Inflammatory macrophage treated with lipopolysaccharide for 4 hours (primary cell): ENCODE measurements at regions not wholly inside any gene's neighbourhood (a gene's known extent, or its start where the extent isn't known, plus 50 kb on each side); places are given as distances from the start of the nearest gene placed in this dataset.
"Not testable (repeated sequence)": the region's sequence is repeated elsewhere in the genome, so short reads cannot be mapped to it uniquely, and the experiment has no call there.

Experiments used
- DNase-seq: peaks from one replicate; pipeline ENCODE4 v3.0.0-alpha.2; 2020

DNA sequence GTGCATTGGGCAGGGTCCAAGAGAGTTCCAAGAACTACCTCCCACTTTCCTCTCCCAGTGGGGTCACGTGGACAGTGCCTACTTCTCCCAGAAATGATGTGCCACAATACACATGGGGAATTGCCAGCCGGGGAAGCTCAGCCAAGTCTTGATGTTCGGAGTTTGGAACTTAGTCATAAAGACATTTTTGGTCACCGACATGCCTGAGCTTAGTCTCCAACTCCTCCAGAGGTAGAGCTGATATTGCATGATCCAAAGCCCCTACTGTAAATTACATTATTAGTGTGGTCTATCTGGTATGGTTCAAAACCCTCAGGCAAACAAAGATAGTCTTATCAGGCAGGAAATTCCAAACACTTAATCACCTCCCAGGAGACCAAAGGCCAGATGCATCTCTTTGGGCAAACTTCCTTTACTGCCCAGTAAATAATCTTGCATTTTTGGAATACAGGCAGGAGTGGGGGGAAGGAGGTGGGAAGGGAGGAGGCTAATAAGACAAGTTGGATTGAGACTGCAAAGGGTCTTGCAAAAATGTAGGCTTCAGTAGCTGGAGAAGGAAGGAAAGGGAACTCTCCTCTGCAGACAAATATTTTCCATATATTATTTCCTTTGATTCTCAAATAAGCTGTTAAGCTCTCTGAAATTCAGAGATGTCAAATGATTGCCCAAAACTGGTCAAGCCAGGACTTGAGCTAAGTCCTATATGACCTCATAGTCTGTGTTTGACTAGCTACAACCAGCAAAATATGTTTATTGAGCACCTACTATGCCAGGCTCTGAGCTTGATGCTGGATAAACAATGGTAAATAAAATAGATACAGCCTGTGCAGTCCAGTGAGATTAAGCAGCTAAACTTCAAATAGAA, 99.4 kb downstream of the DRD1 start:
- DNase-seq: no peak

DNA sequence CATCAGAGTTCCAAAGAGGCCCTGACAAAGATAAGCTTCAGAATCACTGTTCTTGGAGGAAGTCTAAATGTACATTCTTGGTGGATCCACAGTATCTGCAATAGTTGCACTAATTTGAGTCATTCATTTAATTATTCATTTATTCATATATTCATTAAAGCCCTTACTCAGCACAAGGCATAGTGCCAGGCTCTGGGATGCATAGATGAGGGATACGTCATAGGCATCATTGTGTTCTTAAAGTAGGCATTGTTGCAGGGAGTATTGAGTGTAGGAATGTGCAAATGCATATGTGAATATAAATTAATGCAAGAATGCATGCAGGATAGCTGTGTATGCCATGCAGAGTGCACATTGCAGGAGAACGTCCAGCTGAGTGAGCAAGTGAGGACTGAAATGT, 100.7 kb downstream of the DRD1 start:
- no peak for DNase-seq

DNA sequence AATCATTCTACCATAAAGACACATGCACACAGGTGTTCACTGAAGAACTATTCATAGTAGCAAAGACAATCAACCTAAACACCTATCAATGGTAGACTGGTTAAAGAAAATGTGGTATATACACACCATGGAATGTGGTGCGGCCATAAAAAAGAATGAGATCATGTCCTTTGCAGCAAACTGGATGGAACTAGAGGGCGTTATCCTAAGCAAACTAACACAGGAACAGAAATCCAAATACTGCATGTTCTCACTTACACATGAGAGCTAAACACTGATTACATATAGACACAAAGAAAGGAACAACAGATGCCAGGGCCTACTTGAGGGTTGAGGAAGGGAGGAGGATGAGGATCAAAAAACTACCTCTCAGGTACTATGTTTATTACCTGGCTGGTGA, 103.8 kb downstream of the DRD1 start:
- DNase-seq: no peak

DNA sequence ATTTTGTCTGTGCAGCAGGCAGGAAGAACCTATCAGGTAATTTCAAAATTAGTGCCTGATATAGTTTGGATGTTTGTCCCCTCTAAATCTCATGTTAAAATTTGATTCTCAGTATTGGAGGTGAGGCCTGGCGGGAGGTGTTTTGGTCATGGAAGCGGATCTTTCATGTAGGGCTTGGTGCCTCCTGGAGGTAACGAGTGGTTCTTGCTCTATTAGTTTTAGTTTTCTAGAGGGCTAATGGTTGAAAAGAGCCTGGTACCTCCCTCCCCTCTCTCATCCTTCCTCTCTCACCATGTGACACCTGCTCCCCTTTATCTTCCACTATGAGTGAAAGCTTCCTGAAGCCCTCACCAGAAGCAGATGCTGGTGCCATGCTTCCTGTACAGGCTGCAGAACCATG, 106.3 kb downstream of the DRD1 start:
- DNase-seq: no peak

DNA sequence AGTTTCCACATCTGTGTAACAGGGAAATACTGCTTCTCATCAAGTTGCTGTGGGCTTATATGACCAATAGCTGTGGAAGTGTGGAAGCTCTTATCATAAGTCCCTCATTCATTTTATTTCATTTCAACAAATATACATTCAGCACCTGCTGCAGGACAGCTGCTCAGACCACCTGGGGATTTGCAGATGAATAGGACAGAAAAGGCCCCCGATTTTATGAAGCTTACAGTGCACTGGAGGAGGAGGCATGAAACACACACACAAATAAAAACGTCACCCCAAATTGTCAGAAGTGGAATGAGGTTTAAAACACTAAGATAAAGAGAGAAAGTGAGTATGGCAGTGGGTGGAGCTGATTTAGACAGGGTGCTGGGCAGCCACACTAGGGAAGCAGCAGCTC, 107.2 kb downstream of the DRD1 start:
- DNase-seq: no peak

DNA sequence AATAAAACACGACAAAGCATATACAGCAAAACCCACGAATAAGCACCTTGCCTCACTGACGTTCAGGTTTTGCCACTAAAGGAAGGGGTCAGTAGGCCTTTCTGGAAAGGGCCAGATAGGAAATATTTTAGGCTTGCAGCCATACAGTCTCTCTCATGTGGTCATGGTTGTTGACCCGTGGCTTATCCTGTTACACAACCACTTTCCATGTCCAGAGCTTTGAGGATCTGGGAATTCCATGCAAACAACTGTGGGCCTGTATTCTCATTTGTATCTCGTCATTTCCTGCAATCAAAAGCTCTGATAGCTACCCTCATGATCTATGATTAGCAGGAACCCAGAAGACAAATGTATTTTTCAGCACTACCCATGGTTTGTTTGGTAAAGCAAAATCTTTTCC, 108.3 kb downstream of the DRD1 start:
- DNase-seq: no peak

DNA sequence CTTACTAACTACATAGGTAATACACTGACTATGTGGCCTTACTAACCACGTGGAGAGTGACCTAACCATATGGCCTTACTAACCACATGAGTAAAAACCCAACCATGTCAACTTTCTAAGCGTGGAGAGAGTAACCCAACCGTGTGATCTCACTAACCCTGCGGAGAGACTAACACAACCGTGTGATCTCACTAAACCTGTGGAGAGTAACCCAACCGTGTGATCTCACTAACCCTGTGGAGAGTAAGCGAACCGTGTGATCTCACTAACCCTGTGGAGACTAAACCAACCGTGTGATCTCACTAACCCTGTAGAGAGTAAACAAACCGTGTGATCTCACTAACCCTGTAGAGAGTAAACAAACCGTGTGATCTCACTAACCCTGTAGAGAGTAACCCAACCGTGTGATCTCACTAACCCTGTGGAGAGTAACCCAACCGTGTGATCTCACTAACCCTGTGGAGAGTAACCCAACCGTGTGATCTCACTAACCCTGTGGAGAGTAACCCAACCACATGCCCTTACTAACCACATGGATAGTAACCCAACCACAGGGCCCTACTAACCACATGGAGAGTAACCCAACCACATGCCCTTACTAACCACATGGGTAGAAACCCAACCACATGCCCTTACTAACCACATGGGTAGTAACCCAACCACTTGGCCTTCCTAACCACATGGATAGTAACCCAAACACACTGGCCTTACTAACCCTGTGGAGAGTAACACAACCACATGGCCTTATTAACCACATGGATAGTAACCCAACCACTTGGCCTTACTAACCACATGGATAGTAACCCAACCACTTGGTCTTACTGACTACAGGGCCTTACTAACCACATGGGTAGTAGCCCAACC, 112.6 kb downstream of the DRD1 start:
- DNase-seq: not testable (repeated sequence)

DNA sequence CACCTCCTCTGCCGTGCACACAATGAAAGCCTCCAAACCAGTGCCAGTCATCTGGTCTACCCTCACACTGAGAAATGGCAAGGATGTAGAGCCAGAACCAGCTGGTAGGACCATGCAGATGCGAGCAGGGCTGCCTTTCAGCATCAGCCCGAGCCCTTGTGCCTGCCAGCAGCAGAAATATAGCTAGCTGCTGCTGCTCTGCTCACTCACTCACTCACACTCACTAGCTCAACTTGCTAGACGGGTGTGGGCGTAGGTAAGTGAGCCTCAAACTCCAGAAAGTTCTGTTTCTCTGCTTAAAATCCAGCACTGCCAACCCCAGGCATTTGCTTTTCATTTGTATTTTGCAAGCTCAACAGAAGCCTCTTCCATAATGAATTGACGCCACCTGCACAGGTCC, 114.0 kb downstream of the DRD1 start:
- DNase-seq: no peak

DNA sequence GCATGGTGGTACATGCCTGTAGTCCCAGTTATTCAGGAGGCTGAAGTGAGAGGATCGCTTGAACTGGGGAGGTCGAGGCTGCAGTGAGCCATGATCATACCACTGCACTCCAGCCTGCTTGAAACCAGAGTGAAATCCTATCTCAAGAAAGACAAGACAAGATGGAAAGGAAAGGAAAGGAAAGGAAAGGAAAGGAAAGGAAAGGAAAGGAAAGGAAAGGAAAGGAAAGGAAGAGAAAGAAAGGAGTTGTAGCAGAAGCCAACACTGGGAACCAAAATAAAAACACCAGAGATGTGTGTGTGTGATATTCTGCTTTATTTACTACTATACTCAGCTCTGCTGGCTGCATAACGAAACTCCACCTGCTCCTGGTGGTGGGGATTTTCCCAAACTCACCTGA, 115.3 kb downstream of the DRD1 start:
- DNase-seq: no peak

DNA sequence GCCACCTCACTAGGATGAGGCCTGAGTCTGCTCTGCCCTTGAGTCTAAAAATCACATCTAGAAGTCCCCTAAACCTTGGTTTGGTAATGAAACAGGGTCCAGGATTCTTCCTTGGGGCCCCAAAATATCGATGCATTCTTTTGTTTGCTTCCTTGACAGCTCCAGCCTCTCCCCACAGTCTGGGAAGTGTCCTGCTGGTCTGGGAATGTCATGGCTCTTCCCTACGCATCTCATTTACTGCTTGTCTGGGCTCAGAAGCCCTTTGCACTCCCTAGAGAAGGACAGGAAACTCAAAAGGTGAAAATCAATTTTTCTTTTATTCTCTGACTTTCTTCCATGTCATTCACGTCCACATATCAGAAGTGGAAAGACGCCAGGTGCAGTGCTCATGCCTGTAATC, 115.8 kb downstream of the DRD1 start:
- DNase-seq: no peak

DNA sequence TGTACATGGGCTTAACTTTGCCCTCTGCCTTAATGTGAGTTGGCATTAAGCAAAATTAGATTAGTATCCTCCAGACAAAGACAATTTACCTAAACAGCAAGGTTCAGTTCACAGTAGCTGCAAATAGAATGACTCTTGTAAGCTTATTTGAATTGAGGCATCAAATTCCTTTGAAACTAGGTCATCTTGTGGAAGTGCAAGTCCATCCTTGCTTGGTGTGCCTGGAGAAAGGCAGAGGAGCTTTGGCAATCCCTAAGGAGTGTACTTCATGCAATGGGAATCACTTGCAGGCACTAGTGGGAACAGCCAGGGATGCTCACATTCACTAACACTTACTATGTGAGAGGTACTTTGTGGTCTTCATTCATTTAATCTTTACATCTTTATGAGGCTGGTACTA, 118.3 kb downstream of the DRD1 start:
- DNase-seq: no peak

DNA sequence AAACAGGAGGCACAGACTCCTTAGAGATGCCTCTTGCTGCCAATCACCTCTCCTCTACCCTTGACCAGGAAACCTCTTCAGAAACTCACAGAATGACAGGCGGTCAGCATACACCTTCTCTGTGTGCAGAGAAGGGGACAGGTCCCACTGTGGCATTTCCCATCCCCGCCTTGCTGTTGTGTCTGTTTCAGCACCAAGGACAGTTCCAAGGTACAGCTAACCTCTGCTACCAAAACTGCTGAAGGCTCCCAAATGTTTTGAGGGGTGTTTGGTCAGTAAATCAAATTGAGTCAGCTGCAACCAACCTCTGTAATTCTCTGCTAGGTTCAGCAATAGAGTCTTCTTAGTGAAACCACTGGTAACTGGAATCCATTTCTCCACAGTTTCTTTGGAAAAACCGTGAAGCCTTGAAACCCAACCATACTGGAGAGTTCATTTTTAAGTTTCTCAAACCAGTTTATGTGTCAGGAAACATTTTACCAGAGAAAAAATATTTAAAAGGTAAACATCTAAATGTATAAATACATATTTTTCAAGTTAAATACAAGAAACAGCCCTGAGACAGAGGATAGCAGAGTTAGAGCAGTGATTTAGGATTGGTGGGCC, 122.0 kb downstream of the DRD1 start:
- DNase-seq: no peak

DNA sequence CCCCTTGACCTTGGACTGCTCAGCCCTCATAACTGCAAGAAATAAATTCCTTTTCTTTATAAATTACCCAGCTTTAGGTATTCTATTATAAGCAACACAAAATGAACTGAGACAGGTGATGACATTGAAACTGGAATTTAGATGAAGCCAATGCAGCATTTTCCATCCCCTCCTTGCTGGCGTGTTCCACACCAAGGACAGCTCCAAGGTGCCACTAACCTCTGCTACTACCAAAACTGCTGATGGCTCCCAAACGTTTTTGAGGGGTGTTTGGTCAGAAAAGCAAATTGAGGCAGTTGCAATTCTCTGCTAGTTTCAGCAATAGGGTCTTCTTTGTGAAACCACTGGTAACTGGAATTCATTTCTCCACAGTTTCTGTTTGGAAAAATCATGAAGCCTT, 124.8 kb downstream of the DRD1 start:
- no peak for DNase-seq

DNA sequence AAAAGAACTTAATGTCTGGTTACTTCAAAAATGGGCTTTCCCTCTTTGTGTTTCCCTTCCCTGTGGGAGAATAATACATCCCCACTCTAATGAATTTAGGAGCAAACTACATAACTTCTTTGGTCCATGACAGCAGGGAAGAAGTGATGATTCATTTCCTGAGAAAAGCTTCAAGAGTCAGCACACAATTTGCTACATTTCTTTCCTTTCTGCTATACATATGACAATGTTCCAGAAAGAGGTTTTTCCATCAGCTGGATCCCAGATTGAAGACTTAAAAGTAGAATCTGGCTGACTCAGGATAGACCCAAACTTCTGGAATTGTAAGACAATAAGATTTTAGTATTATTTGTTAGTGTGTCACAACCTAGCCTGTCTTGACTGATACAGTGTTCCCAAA, 126.1 kb downstream of the DRD1 start:
- DNase-seq: no peak

DNA sequence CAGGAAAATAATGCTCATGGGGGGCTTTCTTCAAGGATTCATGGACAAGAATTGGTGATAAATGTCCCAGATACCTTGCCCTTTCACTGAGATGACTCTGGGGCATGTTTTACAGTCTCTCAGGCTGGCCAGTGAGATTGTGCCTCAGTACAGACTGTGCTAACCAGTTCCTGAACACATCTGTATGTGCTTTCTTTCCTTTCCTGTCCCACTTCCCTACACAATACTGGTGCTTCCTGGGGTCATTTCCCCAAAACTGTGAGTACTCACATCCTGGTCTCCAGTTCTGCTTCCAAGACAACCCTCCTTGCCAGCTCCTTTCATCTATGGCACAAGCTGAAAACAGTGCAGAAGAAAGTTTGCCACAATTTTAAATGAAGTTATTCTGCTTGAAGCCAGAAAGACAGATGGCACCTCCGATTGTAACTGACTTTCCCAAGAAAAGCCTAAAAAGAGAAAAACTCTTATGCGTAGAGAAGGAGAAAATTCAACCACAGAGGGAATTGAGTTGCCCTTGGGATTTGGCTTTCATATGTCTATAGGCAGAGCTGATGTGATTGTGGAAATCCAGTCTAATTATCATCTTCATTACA, 134.7 kb downstream of the DRD1 start:
- DNase-seq: no peak

DNA sequence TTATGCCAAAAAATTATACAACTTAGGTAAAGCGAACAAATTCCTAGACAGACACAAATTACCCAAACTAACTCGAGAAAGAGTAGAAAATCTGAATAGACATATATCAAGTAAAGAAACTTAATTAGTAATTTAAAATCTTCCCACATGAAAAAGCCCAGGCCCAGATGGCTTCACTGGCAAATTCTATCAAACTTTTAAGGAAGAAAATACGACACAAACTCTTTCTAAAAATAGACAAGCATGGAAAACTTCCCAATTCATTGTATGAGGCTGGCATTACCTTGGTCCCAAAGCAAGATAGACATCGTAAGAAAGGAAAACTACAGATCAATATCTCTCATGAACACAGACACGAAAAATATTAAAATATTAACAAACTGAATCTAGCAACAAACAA, 135.3 kb downstream of the DRD1 start:
- no peak for DNase-seq

DNA sequence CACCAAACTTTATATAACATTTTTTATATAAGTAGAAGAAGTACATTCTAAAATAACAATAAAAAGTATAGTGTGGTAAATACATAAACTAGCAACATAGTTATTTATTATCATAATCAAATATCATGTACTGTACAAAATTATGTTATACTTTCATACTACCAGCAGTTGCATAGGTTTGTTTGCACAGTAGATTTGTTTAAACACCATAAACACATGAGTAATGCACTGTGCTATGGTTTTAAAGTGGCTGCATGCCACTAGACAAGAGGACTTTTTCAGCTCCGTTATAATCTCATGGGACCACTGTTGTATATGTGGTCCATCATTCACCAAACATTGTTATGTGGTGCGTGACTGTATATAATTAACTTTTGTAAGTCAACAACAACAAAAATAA, 137.6 kb downstream of the DRD1 start:
- no peak for DNase-seq

DNA sequence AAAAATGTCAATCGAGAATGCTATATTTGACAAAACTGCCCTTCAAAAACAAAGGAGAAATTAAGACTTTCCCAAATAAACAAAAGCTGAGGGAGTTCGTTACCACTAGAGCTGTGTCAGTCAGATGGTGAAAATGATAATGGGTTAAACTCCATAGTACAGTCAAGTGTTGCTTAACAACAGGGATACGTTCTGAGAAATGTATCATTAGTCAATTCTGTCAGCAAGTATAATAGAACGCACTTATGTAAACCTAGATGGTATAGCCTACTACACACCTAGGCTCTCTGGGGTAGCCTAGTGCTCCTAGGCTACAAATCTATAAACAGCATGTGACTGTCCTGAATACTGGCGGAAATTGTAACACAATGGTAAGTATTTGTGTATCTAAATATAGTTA, 138.7 kb downstream of the DRD1 start:
- no peak for DNase-seq

DNA sequence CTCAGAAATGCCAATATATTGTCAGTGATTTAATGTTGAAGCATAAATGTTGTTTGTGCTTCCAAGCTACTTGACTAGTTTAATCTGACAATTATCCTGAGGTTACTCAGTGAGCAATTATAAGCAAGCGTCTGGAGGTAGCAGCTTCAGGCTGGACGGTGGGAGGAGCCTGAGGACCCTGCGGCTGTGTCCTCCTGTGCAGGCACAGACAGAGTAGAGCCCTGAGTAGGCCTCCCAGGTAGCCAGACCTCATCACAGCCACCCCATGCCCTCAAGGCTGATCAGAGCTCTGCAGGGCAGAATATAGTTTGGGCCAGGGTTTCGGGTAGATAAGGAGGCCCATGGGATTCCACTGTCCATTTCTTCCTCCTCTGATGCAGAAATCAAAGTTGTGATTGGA, 153.6 kb downstream of the DRD1 start:
- DNase-seq: no peak

DNA sequence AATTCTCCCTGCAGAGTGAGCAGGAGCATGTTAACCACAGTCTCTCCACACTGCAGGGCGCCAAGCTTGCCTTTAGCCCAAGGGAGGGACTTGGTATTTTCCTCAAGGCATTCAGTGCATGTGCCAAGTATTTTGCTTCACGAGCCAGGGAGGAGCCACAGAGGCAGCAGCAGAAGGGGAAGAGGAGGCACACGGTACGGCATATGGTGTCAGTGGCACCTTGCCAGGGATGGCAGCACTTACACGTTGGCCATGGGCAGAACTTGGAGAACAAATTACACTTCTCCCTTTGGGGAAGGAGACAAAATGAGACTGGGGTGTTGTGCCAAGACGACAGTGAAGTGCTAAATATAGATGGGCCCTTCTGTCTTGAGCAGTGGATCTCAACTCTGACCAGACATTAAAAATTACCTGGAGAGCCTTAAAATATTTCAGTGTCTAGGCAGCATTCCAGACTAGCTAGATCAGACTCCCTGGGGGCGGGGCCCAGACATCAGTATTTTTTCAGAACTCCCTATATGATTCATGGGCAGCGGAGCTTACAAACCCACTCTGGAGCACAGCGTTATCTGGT, 155.8 kb downstream of the DRD1 start:
- DNase-seq: no peak

DNA sequence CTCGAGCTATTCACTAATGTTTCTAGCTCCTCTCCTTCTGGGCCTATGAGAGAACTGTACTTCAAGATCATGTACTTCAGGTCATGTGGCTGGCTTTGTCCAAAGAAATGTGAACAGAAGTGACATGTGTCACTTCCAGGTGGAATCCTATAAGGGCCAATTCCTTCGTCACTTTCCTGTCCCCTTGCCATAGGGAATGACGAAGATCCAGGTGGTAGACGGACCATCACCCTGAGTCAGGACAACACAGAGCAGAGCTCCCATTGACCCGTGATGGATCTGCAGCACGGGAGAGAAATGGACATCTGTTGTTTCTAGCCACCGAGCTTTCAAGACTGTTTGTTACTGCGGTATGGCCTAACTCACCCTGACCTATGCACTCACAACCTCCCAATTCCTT, 157.0 kb downstream of the DRD1 start:
- no peak for DNase-seq

DNA sequence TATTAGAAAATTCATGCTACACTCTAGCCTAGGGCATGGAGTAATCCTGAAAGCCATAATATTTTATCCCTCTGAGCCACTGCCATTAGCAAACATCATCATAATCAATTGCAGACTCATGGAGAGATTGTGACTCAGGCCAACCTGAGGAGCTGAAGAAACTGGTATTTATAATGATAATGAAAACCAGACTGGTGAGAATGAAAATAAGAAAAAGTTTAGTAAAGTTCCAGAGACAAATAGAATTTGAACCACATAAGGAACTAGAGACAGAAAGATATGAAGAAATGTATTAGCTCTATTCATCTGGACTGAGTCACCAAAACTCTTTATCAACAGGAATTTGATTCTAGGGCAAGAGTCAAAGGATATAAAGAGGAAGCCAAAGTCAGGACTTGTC, 158.7 kb downstream of the DRD1 start:
- no peak for DNase-seq

DNA sequence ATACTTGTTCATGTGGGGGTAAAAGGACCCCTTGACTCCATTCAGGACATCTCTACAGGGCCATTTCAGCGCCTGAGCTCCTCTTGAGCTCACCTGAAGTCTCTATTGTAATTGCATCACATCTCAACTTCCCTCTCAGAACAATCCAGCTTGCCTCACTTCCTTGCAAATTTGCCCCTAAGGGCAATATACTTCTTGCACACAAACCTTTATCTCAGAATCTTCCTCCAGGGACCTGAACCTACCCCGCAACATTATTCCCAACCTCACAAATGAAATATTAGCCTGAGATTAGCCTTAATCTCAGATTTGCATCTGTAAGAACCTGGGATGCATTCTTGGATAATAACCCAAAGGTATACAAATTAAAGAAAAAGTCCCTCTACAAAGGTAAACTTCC, 159.2 kb downstream of the DRD1 start:
- DNase-seq: no peak
